HPDE6-E6E7 (cell line): ENCODE measurements at regions not wholly inside any gene's neighbourhood (a gene's known extent, or its start where the extent isn't known, plus 50 kb on each side); places are given as distances from the start of the nearest gene placed in this dataset.
"Not testable (repeated sequence)": the region's sequence is repeated elsewhere in the genome, so short reads cannot be mapped to it uniquely, and the experiment has no call there.

Experiments used
- DNase-seq: peaks from one replicate; pipeline ENCODE4 v3.0.0; 2011; ENCODE audit warnings: missing footprints; ENCODE audit errors: extremely low spot score

DNA sequence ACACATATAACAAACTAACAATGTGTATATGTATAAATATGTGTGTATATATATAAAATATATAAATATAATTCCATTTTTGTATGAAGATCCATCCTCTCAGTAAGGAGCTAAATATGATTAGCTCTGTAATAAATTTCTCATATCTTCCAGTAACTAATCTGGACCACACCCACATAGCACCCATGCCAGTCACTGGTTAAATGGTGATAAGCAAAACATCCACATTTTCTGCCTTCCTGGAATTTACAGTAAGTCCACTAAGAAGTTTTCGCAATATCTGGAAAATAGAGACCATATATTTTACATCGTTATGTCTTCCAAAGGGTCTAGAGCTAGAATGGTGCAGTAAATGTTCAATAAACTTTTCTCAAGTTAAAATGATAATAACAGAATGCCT, 151.5 kb upstream of the STMND1 start:
- DNase-seq, result no peak

DNA sequence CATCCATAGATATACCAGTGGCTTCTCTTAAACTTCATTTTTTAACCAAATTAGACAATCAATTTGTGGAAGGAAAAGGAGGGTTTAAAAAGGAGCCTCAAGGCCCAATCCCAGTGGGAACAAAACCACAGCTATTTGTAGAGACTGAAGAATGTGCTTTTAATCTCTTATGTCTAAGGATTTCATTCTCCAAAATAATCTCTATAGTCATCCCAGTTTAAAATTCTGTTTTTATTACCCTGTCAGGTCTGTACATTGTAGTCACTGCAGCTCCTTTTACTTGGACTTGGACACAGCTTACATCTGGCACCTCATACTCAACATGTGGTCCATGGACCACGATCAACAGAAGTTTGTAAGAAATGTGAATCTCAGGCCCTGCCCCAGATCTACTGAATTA, 152.1 kb upstream of the STMND1 start:
- DNase-seq, result no peak

DNA sequence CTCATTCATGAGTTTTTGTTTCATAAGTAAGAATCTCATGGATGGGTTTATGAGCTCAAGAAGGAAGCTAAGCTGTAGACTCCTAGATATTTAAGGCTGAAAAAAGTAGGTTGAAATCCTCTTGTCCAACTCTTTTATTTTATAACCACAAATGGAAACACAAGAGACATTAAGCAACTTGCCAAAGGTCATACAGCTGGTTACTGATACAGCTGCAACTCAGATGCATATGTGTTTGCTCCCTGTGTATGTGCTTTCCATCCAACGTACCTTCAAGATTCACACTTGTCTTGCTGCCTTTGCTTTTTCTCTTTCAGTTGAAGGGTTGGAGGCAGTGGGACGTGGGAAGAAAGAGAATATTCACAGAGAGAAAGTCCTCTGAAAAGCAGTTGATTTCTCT, 153.5 kb upstream of the STMND1 start:
- no peak for DNase-seq

DNA sequence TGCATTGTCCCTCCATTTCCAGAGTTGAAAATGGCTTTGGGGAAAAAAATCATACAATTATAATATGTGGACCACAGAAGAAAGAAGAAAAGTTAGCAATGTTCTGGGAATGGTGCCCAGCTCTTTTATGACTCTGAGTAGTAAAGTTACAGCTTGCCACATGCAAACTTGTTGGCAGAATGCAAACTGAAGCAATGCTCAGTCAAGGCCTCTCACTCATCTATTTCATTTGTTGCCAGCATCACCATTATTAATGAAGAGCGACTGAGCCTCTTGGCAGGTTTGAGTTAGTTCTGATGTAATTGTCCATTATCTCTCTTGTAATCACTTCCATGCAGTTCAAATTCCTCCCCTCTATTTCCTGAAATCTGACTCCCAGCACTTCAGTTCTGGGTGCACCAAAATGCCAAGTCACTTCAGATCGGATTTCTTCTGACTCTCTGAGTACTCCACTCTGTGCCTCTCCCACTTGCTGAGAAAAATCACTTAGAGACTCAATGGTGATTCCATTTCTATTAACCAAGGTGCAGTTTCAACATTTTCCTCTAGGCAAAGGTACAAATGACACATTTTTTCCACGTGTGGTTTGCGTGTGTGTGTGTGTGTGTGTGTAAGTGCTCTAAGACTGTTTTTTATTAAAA, 154.4 kb upstream of the STMND1 start:
- DNase-seq, result peak; percentile 17

DNA sequence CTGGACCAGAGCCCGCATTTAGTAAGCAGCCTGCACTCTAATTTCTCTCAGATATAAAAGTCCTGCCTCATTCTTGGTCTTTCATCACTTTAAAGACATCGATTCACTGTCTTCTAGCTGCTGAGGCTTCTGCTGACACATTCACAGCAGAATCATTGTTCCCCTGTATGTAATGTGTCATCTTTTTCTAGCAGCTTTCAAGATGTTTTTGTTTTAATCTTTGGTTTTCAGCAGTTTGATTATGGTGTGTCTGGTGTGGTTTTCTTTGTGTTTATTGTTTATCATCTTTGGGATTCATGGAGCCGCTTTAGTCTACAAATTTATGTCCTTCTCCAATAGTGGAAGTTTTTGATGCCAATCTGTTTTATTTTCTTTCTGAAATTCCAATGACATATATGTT, 157.3 kb upstream of the STMND1 start:
- no peak for DNase-seq

DNA sequence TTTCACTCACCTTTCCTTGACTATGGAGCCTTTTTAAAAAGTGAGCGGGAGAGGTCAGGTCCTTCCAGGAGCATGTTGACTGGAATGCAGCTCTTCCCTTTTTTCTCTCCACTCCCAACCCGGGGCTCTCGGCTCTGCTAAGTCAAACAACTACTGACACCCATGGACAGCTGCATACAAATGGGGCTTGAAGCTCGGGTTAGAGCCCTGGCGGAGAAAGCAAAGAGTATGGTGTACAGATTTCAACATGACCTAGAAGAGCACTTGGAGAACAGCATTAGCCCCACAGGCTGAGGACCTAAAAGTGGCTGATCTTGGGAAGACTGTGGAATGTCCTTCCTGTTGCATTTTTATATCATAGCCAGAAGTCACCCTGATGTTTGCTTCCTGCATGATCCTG, 162.0 kb upstream of the STMND1 start:
- no peak for DNase-seq

DNA sequence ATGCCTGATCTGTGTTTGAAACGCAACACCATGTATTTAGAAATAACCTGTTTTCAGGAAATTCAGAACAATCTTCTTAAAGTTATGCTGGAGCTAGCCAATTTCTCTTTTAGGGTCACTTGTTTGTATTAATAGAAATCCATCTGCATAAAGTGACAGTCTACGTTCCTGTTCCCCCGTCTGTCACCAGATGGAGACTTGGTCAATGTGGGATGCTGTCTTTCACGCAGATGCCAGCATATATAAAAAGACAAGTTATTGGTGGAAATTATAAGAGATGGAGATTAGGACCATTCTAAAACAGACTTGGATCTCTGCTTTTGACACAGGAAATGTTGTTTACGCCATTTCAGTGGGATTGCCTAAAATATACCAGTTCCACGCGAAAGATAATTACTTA, 162.5 kb upstream of the STMND1 start:
- DNase-seq, result no peak

DNA sequence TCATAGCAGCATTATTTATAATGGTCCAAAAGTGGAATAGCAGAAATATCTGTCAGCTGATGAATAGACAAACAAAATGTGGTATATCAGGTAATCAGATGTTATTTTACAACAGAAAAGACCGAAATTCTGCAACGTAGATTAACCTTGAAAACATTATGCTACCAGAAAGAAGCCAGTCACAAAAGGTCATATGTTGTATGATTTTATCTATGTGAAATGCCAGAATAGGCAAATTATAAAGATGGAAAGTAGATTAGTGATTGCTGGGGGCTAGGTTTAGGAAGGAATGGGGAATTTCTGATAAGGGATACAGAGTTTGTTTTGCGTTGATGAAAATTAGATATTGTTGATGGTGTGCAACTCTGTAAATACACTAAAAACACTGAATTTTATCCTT, 165.0 kb upstream of the STMND1 start:
- no peak for DNase-seq

DNA sequence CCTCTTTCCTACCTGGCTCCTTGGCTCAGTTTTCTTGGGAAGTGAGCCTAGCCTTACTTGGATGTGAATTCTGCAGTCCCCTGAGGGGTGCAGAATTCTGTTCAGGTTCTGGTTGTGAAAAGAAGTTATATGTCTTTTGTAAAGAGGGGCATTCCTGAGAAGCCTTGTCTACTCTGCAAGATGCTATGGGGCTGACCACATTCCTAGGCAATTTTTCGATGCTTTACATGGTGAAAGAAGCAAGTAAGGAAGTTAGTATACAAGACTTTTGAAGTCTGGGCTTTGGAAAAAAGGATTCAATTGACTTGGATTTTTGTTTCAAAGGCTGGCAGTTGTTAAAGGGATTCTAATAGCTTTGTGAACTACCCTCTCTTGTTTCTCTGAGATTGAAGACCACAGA, 167.9 kb upstream of the STMND1 start:
- no peak for DNase-seq

DNA sequence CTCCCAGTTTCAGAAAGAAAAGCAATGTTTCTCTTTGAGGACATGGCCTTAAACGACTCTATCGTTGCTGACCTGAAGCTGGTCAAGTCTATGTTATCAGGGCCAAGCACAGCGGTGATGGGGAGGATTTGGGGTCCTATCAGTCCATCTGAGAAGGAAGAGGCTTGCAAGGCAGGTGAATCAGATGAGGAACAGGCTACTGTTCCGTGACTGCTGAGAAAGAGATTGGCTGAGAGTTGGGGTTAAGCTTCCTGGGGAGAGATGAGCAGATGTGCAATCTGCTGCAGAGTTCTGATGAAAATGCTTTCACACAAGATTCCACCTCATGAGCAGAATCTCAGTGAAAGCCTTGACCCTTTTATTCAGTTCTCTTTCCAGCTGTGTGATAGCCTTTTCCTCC, 168.3 kb upstream of the STMND1 start:
- DNase-seq, result no peak

DNA sequence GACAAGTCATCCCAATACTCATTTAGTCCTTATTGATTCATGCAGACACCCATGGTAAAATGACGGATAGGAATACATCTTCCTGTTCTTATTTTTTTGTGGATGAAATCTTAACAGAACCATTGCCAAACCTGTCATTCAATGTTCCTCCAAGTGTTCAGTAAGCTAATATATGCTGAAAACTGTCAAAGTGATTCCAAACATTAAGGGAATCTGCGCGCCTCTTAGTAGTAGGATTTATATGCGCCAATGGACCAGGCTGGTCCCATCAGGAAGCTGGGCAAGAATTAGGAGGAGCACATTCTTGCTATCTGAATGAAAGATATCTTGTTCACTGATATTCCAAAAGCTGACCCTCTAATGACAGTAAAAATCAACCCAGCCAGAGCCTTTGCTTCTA, 168.9 kb upstream of the STMND1 start:
- DNase-seq, result no peak

DNA sequence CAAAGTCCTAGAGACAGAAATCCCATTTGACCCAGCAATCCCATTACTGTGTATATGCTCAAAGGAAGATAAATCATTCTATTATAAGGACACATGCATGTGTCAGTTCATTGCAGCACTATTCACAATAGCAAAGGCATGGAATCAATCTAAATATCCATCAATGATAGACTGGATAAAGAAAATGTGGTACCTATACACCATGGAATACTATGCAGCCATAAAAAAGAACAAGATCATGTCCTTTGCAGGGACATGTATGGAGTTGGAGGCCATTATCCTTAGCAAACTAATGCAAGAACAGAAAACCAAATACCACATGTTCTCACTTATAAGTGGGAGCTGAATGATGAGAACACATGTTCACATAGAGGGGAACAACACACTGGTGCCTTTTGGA, 169.8 kb upstream of the ATXN1 start:
- not testable (repeated sequence) for DNase-seq

DNA sequence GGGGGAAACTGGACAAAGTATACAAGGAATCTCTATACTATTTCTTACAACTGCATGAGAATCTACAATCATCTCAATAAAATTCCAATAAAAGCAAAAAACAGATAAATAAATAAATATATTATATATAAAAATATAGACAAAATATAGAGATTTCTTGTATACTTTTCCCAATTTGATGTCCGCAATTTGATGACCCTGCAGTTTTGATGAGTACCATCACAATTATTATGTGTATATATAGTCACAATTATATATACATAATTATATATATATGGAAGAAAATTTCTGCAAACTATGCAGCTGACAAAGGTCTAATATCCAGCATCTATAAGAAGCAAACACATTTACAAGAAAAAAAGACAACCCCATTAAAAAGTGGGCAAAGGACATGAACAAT, 169.2 kb upstream of the ATXN1 start:
- DNase-seq, result no peak

DNA sequence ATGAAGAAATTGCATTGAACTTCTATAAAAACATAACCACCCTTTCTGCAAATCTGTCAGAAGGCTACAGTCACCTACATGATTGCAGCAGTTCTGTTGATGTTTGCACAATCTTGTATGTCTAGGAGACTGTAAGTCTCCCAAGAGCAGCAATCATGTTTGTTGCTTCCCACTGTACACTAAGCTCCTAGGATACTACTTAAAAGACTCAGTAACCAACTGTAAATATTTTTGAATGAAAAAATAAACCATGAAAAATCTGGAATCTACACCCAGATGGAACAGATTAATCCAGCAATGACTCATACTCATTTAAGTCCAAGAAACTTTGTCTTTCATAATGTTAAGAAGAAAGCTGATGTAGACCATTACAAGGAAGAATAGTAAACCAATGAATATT, 168.5 kb upstream of the ATXN1 start:
- DNase-seq, result no peak

DNA sequence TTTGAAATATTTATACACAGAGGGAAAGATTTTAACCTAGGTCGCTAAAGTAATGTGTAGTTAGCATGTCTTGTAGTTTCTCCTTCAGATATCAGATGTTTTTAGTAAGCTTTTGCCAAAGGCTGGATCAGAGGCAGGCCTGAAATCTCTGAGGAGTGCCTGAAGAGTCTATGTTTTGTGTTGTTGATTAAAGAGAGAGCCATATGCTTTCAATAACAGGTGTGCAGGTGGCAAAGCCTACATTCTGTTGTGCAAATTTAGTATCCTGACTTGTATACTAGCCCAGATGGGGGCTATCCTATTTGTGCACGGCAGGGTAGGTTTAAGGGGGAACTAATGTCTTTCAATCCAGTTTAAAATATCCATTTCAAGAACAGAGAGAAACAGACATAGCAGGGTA, 167.1 kb upstream of the ATXN1 start:
- no peak for DNase-seq

DNA sequence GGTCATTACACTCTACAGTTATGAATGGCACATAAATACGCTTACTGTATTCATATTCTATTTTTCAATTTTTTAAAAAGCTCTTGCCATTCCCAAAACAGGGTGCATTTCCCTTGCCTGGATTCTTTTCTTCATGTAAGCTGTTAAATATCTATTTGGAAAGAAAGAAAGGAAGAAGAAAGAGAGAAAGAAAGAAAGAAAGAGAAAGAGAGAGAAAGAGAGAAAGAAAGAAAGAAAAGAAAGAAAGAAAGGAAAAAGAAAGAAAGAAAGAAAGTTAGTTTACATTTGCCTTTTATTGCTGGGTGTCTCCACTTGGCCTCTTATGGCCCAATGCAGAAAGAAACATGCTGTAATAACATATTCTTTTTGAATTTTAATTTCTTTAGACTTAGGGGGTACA, 165.9 kb upstream of the ATXN1 start:
- DNase-seq, result no peak

DNA sequence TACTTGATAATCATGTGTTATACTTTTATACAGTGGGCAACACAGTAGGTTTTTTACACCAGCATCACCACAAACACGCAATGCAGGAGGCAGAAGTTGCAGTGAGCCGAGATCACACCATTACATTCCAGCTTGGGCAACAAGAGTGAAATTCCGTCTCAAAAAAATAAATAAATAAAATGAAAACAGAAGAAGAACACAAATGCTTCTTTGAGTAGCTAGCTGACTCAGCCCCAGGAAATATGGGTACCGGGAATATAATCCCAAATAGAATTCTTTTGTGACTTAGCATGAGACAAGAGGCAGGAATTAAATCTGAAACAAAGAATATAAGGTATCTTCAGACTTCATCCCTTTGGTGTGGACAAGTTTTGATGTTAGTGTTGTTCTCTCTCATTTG, 164.2 kb upstream of the ATXN1 start:
- DNase-seq, result no peak

DNA sequence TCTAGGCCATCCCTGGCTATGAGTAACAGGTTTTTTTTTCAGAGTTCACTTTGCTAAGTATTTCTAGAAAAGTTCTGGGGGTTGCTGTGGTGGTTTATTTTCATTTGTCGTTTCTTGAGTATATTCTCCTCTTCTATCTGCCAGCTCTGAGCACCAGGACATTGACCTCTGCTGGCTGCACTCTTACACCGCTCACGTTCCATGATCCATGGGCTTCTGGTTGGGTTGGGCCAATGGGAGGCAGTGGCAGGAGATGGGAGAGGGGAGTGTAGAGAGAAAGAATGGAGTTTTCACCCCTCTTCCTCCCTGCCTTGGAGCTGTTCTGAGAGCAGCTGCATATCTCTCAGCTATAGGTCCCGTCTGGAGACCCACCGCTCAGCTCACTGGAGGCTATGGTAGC, 161.0 kb upstream of the ATXN1 start:
- DNase-seq, result no peak

DNA sequence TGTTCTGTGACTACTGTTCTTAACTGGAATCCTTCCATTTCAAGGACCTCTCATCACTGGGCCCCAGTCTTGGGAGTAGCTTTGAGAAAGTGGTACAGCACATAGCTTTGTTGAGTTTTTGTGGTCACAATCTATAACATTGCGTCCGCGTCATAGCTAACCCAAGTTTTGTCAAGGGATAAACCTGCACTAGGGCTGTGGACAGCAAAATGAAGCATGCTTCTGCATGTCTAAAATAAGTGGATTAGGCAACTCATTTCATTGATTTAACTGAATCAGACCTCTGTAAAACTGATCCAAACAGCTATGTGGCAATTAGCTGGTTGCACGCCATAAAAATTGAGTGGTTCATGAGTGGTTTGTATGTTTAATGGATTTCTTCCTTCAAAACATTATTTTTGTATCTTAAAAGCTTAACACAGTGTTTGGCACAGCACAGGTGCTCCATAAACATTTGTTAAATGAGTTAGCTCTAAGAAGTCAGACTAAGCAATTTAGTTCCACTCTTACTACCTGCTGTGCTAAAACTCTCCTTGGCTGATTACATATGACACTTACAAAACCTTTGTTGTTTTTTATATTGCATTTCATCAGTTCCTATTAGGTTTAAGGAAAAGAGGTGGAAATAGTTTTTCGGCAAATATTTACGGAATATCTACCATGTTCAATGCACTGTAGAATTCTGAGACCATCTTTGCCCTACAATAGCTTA, 160.3 kb upstream of the ATXN1 start:
- DNase-seq, result no peak

DNA sequence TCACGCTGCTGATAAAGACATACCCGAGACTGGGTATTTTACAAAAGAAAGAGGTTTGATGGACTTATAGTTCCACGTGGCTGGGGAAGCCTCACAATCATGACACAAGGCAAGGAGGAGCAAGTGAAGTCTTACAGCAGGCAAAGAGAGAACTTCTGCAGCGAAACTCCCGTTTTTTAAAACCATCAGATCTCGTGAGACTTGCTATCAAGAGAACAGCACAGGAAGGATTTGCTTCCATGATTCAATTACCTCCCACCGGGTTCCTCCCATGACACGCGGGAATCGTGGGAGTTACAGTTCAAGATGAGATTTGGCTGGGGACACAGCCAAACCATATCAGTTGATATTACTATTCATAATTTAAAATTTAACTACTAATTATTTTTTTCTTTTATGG, 157.3 kb upstream of the ATXN1 start:
- no peak for DNase-seq

DNA sequence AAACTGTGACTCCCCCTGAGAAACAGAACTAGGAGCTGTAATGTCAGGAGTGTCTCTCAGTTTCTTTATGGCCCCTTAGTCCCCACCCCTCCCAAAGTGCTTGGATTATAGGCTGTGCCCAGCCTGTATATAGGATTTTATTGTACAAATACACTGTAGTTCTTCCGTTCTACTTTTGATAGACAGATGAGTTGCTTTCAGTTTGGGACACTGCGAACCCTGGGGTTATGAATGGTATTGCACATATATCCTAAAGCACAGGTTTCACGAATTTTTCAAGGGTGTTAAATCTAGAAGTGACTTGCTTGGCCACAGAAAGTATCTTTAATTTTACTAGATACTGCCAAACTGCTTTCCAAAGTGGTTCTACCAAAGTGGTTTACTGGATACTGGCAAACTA, 152.9 kb upstream of the ATXN1 start:
- DNase-seq, result no peak

DNA sequence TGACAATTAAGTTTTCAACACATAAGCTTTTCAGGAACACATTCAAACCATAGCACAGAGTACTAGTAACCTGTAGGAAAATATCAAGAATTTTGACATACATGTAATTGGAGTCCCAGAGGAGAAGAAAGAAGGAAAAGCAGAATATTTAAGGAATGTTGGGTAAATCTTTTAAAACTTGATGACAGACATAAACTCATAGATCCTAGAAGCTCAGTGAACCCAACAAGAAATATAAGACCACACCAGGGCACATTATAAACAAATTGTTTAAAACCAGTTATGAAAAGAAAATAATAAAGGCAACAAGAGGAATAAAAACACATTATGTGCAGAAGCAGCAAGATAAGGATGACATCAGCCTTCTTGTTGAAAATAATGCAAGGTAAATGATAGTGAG, 151.5 kb upstream of the ATXN1 start:
- no peak for DNase-seq

DNA sequence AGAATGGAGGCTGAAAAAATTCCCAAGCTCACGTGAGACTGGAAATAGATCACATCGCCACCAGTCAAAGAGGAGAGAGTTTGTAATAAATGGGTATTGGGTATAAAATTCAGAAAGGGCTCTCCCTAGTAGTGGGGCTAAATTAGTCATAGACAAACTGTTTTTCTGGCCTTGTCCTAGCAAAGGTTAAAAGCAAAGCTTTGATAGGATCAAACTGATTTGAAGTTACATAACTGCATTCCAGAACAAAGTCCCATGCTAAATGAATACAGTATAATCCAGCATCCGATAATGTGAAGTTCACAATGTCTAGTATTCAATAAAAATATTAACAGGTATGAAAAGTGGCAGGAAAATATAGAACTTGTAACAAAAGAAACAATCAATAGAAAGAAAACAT, 149.8 kb upstream of the ATXN1 start:
- DNase-seq, result no peak
